ENCODE measurements at regions not wholly inside any gene's neighbourhood (a gene's known extent, or its start where the extent isn't known, plus 50 kb on each side); places are given as distances from the start of the nearest gene placed in this dataset.

GRCh38 chr4:42789041-42789567, 103.4 kb upstream of the GRXCR1 start:
- TF ChIP-seq CTCF (IDR thresholded peaks at IDR 0.05) (no peak), POLR2A (IDR thresholded peaks at IDR 0.05) (no peak)

Measured in Peyer's patch (tissue), 4 donors.